T-helper 1 cell treated with Interleukin-12 subunit alpha and Interleukin-12 subunit beta and Interleukin-4 antibody, amounts not matched to agents 30 μg/mL and 1 μg/mL, for 36 hours (primary cell): ENCODE measurements at regions not wholly inside any gene's neighbourhood (a gene's known extent, or its start where the extent isn't known, plus 50 kb on each side); places are given as distances from the start of the nearest gene placed in this dataset.

ENCODE experiments used
- H3K27ac Mint-ChIP-seq: one replicate; pipeline ENCODE4 v1.8.0; 2021; ENCODE audit warnings: mild to moderate bottlenecking, mixed read lengths
- H3K27me3 Mint-ChIP-seq: one replicate; pipeline ENCODE4 v1.8.0; 2021; ENCODE audit warnings: low read depth, mixed read lengths
- H3K36me3 Mint-ChIP-seq: one replicate; pipeline ENCODE4 v1.8.0; 2021; ENCODE audit warnings: low read depth, mixed read lengths
- H3K4me1 Mint-ChIP-seq: one replicate; pipeline ENCODE4 v1.8.0; 2021; ENCODE audit warnings: low read depth, mixed read lengths
- H3K4me3 Mint-ChIP-seq: one replicate; pipeline ENCODE4 v1.8.0; 2021; ENCODE audit warnings: mild to moderate bottlenecking, moderate library complexity, mixed read lengths
- H3K9me3 Mint-ChIP-seq: one replicate; pipeline ENCODE4 v1.8.0; 2021; ENCODE audit warnings: mixed read lengths

- H3K4me3 Mint-ChIP-seq = no peak overlapping the region
- no peaks in the 10 kb centered on the region for H3K4me1 Mint-ChIP-seq
- H3K36me3 Mint-ChIP-seq = no peaks in the 10 kb centered on the region
- H3K27me3 Mint-ChIP-seq = peaks cover 24% of the 10 kb centered on the region
- no peaks in the 10 kb centered on the region for H3K9me3 Mint-ChIP-seq
- no peak overlapping the region for H3K27ac Mint-ChIP-seq
Observed at GRCh38 chr5:133662578-133662977, 50.2 kb upstream of the FSTL4 start.
